AG04450 (cell line): ENCODE measurements at regions not wholly inside any gene's neighbourhood (a gene's known extent, or its start where the extent isn't known, plus 50 kb on each side); places are given as distances from the start of the nearest gene placed in this dataset.

Experiments used
- CTCF ChIA-PET: fragments of 300-600, 350-600 bp; formaldehyde crosslinking; extraction: SDS; loops from one replicate; lab custom pipeline; 2022; ENCODE audit warnings: antibody characterized with exemption, inconsistent platforms; lab: Charles Lee
- POLR2A ChIA-PET: fragments of 350-600 bp; formaldehyde crosslinking; extraction: SDS; loops from one replicate; lab custom pipeline; 2021; ENCODE audit warnings: antibody characterized with exemption, inconsistent platforms; lab: Yijun Ruan, JAX
- DNase-seq: peaks from one replicate; pipeline ENCODE4 v3.0.0-alpha.2; 2011; ENCODE audit warnings: low read depth, low spot score
- H3K27ac ChIP-seq: one replicate; pipeline ENCODE4 v1.5.1; 2012; ENCODE audit warnings: low read depth, low read length, control low read depth
- H3K27me3 ChIP-seq: one replicate; pipeline ENCODE4 v1.6.0; 2012; ENCODE audit warnings: low read length; ENCODE audit not compliant: control insufficient read depth, insufficient read depth
- H3K4me3 ChIP-seq: 2 replicates; pipeline ENCODE4 v1.5.1; 2011; ENCODE audit warnings: mild to moderate bottlenecking, low read depth, low read length, control low read depth
- H3K9me3 ChIP-seq: 2 replicates; pipeline ENCODE4 v1.5.1; 2012; ENCODE audit warnings: low read length; ENCODE audit not compliant: control insufficient read depth, insufficient read depth
- CTCF ChIP-seq: IDR thresholded peaks from 2 replicates; pipeline ENCODE4 v1.5.1; 2011; ENCODE audit warnings: low read depth, low read length, control low read depth, inconsistent platforms

DNA sequence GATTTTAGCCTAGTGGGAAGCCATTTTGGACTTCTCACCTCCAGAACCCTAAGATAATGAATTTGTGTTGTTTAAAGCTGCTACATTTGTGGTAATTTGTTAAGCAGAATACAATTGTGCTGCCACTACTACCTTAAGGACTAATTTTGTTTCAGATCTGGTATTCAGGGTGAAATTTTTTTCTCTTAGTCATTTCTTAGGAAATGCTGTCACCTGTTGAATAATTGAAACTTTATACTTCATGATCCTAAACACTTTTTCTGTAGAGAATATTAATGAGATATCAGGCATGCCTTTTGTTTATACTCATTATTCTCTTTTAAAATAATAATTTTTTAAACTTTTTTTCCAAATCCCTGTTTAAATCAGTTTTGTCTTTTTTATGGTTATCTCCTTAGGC lies 246.8 kb downstream of the TGFB2 start:
- no peak for TF ChIP-seq CTCF
- POLR2A ChIA-PET, result no interaction called here
- DNase-seq, result no peak
- Histone ChIP-seq H3K27ac (no peak overlapping the region), H3K9me3 (no peaks in the 10 kb centered on the region), H3K27me3 (no peaks in the 10 kb centered on the region), H3K4me3 (no peak overlapping the region)
- CTCF ChIA-PET, result no interaction called here

DNA sequence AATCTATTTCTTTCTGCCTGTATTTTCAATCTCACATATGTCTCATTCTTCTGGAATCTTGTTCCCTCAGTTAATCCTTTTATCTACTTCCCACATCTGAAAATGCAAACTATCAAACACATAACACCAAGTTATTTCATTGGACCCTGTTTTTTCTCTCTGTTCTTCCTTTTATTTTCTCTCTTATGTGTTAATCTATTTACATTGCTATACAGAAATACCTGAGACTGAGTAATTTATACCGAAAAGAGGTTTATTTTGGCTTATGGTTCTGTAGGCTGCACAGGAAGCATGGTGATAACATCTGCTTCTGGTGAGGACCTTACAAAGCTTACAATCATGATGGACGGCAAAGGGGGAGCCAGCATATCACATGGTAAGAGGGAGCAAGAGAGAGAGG lies 247.6 kb downstream of the TGFB2 start:
- CTCF ChIA-PET, result no interaction called here
- no peaks in the 10 kb centered on the region for H3K27me3 ChIP-seq
- no peak for TF ChIP-seq CTCF
- POLR2A ChIA-PET, result no interaction called here
- no peak for DNase-seq
- no peaks in the 10 kb centered on the region for H3K9me3 ChIP-seq
- no peak overlapping the region for H3K4me3 ChIP-seq
- H3K27ac ChIP-seq, result no peak overlapping the region

GRCh38 chr1:218600968-218601367 lies 255.8 kb downstream of the TGFB2 start:
- H3K9me3 ChIP-seq, result no peaks in the 10 kb centered on the region
- no peaks in the 10 kb centered on the region for H3K27me3 ChIP-seq
- no peak for TF ChIP-seq CTCF
- H3K4me3 ChIP-seq, result no peak overlapping the region
- ChIA-PET POLR2A (no interaction called here), CTCF (no interaction called here)
- H3K27ac ChIP-seq, result no peak overlapping the region
- DNase-seq, result no peak

GRCh38 chr1:218604217-218604616 lies 259.1 kb downstream of the TGFB2 start:
- Histone ChIP-seq H3K27ac (no peak overlapping the region), H3K4me3 (no peak overlapping the region), H3K9me3 (0 out of 2 replicates have a peak, but pooled peaks cover 3% of the 10 kb centered on the region), H3K27me3 (no peaks in the 10 kb centered on the region)
- no peak for DNase-seq
- TF ChIP-seq CTCF, result no peak
- ChIA-PET POLR2A (no interaction called here), CTCF (no interaction called here)

GRCh38 chr1:218611916-218612585 lies 266.9 kb downstream of the TGFB2 start:
- CTCF ChIA-PET, result no interaction called here
- POLR2A ChIA-PET, result no interaction called here
- no peak overlapping the region for H3K4me3 ChIP-seq
- 0 out of 2 replicates have a peak, but pooled peaks cover 3% of the 10 kb centered on the region for H3K9me3 ChIP-seq
- no peak for TF ChIP-seq CTCF
- no peak overlapping the region for H3K27ac ChIP-seq
- DNase-seq, result no peak
- H3K27me3 ChIP-seq, result no peaks in the 10 kb centered on the region
